ENCODE measurements at regions not wholly inside any gene's neighbourhood (a gene's known extent, or its start where the extent isn't known, plus 50 kb on each side); places are given as distances from the start of the nearest gene placed in this dataset.
"Not testable (repeated sequence)": the region's sequence is repeated elsewhere in the genome, so short reads cannot be mapped to it uniquely, and the experiment has no call there.

DNA sequence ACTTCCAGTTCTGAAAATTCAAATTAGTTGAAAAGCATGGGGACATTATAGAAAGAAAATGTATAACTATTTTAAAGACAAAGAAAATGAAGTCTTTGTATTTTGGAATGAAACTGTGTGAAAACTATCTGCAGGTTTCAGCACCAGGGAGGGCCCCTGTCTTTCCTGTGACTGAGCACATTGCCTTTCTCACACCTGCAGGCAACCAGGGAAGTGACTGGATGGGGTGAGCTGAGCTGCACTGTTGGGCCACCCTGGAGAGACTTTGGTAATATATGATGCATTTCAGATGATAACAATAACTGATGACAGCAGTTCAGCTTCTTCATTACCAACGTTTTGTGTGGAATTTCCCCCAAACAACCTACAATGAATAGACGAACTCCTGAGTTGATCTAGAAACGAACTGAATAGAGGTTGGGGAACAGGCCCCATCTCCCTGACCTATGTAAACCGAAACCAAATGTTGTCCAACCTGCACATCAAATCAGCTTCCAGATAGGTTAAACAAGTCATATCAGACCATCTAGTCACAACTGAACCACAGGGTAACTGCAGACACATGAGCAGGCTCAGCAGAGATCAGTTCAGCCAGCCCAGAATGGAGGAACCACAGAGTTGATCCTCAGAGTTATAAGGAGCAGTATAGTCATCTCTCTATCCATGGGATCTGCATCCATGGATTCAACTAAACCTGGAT is 1402.2 kb downstream of the RPIA start:
- not testable (repeated sequence) for DNase-seq

DNA sequence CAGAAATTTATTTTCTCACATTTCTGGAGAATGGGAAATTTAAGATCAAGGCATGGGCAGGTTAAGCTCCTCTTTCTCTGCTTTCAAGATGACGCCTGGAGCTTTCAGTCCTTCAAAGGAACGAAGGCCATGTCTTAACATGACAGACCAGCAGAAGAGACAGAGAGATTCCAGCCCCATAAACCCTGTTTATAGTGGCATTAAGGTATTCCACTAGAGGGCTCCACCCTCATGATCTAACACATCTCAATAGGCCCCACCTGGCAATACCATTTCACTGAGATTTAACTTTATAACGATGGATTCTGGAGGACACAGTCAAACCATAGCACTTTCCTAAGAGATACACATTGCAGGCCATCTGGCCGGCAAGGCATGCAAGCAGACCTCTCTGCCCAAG is 1406.1 kb downstream of the RPIA start:
- not testable (repeated sequence) for DNase-seq

DNA sequence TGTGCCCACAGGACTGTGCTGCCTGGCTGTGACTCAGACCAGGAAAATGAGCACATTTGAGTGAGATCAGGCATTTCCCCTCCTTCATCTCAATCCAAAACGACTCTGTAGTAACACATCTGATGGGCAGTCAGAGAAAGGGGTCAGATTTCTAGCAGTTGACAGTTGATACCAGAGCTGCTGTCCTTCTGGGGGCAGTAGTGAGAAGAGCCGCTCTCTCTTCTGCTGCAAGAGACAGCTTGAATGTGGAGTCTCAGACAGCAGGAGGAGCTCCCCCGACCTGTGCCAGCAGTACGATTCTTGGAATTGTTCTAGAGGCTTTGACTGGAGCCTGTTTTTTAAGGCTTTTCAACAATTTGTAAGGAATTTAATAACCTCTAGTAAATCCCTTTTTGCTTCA is 1413.7 kb downstream of the RPIA start:
- not testable (repeated sequence) for DNase-seq

DNA sequence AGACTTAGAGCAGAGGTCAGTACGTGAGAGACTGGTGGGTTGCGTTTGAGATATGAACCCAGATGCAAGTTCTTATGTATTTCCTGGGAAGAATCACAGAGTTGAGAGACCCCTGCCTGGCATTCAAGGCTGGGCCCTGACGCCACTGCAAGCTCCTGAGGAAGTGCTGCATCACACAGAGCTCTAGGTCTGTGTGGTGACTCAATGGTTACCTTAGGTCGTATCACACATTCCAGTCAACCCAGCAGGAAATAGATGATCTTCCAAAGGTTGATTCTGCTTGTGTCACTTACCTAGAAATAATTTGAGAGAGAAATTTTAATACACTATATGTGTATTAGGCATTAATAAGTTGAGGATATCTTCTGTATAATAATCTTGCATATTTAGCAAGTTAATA is 1431.9 kb downstream of the RPIA start:
- DNase-seq, result not testable (repeated sequence)

- DNase-seq, result not testable (repeated sequence)
These were observed 1447.6 kb downstream of the RPIA start for GRCh38 chr2:90139046-90139445.

DNA sequence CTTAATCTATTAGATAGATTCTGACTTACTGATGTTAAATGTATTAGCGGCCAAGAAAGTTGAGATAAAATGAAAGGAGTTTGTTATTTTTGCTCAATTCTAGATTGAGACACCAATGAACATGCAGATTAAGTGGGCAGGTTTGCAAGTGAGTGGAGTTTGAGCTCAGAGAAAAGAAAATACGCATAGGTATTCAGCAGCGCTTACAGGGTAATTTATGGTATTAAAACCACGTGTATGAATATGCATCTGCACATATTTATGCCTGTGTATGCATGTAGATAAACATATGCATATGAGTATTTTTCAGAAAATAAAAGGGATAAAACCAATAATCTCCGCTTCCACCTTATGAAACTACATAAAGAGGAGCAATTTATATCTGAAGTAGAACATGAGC is 1450.1 kb downstream of the RPIA start:
- not testable (repeated sequence) for DNase-seq

- not testable (repeated sequence) for DNase-seq
These were observed 1460.3 kb downstream of the RPIA start for GRCh38 chr2:90151805-90152204.

GRCh38 chr2:90170978-90171377 is 1479.5 kb downstream of the RPIA start:
- DNase-seq, result not testable (repeated sequence)

DNA sequence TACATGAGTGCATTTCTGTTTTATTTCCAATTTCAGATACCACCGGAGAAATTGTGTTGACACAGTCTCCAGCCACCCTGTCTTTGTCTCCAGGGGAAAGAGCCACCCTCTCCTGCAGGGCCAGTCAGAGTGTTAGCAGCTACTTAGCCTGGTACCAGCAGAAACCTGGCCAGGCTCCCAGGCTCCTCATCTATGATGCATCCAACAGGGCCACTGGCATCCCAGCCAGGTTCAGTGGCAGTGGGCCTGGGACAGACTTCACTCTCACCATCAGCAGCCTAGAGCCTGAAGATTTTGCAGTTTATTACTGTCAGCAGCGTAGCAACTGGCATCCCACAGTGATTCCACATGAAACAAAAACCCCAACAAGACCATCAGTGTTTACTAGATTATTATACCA is 1481.6 kb downstream of the RPIA start:
- DNase-seq, result not testable (repeated sequence)

GRCh38 chr2:90179591-90179990 is 1488.1 kb downstream of the RPIA start:
- not testable (repeated sequence) for DNase-seq

GRCh38 chr2:90207454-90208058 is 1516.1 kb downstream of the RPIA start:
- no peak for DNase-seq

DNA sequence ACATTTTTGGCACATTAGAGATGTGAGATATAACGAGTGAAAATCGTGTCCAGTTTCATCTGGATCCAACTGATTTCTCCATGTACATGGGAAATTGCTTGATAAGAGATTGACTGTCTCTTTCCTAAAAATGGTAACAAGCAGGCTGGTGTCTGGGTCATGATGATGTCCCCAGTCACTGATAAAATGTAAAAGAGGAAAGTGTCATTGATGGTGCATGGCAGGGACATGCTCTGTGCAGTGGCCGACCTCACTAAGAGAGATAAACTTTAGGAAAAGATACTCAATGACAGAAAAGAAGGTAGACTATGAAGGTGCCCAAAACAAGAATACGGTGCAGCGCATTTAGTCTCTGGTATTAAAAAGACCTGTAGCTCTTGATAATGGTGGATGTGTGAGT is 1517.5 kb downstream of the RPIA start:
- DNase-seq, result no peak

- DNase-seq, result no peak
These were observed 1518.3 kb downstream of the RPIA start for GRCh38 chr2:90209806-90210205.

GRCh38 chr2:90215880-90216279 is 1524.4 kb downstream of the RPIA start:
- DNase-seq, result not testable (repeated sequence)

- DNase-seq, result not testable (repeated sequence)
These were observed 1525.3 kb downstream of the RPIA start for GRCh38 chr2:90216801-90217200.

DNA sequence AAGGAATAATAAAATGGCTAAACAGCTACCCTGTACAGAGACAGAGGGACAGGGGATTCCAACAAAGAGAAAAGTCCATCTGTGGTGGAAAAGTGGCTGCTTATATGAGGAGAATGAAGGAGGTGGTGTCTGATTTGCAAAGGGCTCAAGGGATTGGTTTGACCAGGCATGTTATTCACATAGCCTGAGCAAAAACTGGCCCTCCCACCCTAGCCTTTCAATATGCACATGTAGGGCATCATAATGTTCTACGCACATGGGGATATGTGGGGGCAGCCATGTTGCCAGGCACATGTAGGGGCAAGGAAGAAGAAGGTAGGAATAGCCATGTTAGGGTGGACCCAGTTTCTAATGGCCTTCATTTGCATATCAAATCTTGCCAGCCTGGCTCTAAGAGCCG is 1527.1 kb downstream of the RPIA start:
- not testable (repeated sequence) for DNase-seq

DNA sequence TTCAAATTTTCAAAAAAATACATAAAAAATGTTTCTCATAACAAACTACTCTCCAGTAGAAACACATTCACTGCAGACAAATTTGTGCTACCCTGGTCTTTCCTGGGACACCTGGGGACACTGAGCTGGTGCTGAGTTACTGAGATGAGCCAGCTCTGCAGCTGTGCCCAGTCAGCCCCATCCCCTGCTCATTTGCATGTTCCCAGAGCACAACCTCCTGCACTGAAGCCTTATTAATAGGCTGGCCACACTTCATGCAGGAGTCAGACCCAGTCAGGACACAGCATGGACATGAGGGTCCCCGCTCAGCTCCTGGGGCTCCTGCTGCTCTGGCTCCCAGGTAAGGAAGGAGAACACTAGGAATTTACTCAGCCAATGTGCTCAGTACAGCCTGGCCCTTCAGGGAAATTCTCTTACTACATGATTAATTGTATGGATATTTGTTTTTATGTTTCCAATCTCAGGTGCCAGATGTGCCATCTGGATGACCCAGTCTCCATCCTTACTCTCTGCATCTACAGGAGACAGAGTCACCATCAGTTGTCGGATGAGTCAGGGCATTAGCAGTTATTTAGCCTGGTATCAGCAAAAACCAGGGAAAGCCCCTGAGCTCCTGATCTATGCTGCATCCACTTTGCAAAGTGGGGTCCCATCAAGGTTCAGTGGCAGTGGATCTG is 1529.3 kb downstream of the RPIA start:
- DNase-seq, result not testable (repeated sequence)

DNA sequence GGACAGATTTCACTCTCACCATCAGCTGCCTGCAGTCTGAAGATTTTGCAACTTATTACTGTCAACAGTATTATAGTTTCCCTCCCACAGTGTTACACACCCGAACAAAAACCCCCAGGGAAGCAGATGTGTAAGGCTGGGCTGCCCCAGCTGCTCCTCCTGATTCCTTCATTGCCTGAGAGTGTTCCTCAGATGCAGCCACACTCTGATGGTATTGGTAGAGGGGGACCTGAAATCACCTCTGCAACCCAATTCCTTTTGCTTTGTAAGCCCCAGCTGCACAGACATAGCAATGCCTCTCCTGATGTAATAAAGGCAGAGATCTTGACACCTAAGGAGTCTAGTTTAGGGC is 1529.8 kb downstream of the RPIA start:
- no peak for DNase-seq

GRCh38 chr2:90224767-90225166 is 1533.3 kb downstream of the RPIA start:
- DNase-seq, result not testable (repeated sequence)

- DNase-seq, result not testable (repeated sequence)
These were observed 1535.1 kb downstream of the RPIA start for GRCh38 chr2:90226465-90227072.

DNA sequence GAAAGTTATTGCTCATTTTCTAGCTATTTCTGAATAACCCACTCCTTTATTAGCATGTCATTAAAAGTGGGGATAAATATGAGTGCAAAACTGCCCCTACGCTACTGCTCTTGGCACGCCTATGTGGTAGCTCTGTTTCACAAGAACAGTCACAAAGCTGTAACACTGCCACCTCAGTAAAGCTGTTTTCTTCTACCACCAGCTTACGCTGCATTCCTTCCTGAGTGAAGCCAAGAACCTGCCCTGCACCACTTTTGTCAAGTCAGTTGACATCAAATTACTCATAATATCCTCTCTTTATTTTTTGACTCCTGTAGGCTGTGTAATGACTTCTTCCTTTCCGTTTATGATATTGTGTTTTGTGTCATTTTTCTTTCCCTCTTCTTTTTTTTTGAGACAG is 1539.7 kb downstream of the RPIA start:
- DNase-seq, result not testable (repeated sequence)

DNA sequence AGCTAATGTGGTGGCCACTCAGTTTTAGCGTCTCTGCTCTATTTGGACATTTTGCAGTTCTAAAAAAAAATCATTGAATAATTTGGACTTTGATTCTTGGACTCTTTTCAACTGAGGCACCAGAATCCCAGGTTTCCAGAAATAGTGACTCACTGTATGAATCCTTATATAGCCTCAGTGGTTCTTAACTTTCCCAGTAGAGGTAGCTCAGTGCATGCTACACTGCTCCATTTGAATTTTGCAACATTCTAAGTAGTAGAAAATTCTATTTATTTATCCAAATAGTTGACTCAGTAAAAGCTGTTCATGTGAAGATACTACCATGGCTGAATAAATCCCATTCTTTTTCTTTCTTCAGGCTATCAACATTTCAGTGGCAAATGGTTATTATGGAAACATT is 1544.0 kb downstream of the RPIA start:
- not testable (repeated sequence) for DNase-seq

GRCh38 chr2:90237923-90238361 is 1546.5 kb downstream of the RPIA start:
- DNase-seq, result not testable (repeated sequence)

Data from NCI-H1105 (cell line).